Vagina (tissue), 2 donors: ENCODE measurements at regions not wholly inside any gene's neighbourhood (a gene's known extent, or its start where the extent isn't known, plus 50 kb on each side); places are given as distances from the start of the nearest gene placed in this dataset.

Experiments used
- CTCF ChIP-seq, 3 experiments: fragments of 450-650 bp in 2 of 3; fragments of 200-600 bp in 1 of 3; sonication (generic) in 1 of 3; IDR thresholded peaks; one replicate each; pipeline ENCODE4 v1.5.1; 2017 to 2019; ENCODE audit warnings: antibody characterized with exemption in 3 of 3, mild to moderate bottlenecking in 2 of 3, moderate library complexity in 2 of 3
- POLR2A ChIP-seq, 2 donors: fragments of 450-650 bp; IDR thresholded peaks; one replicate each; pipeline ENCODE4 v1.6.1; 2017; ENCODE audit warnings: antibody characterized with exemption in 2 of 2, mild to moderate bottlenecking in 2 of 2, moderate library complexity in 2 of 2

DNA sequence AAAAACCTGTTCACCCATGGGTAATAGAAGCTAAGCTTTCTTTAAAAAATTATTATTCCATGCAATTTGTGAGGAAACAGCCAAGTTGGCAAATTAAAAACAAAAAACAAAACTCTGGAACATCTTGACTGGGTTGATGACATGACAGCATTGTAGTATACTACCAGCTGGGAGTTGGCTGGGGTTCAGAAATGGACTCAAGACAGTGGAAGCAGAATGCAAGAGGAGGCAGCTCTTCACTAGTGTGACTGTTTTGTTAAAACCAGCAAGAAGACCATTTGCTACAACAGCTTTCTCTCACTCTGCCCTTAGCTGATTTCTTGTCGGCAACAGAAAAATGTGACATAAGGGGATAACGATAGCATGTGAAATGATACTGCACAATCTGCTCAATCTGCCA lies 1298.9 kb upstream of the ADGRL4 start:
- TF ChIP-seq CTCF (IDR thresholded peaks at IDR 0.05), result no peak
- no peak for TF ChIP-seq POLR2A (IDR thresholded peaks at IDR 0.05)
